PC-3 (cell line): ENCODE measurements at regions not wholly inside any gene's neighbourhood (a gene's known extent, or its start where the extent isn't known, plus 50 kb on each side); places are given as distances from the start of the nearest gene placed in this dataset.
A peak's percentile ranks its signal among the peaks of the same experiment; 100 is the strongest.

ENCODE experiments used
- ATAC-seq: fragments of 200-7000 bp; cut with Tn5 transposase; 2 replicates; pipeline ENCODE4 v1.9.1; 2020; ENCODE audit warnings: mild to moderate bottlenecking, moderate library complexity
- BruUV-seq: library from RNA; stranded (reverse); fragments of 400-500 nt; replicated peaks from 2 replicates; lab custom pipeline; 2021; lab: Mats Ljungman, UMichigan
- CTCF ChIA-PET: fragments of 300-600 bp; sonication (Branson Sonifier 250); formaldehyde crosslinking; loops from one replicate; lab custom pipeline; 2022; ENCODE audit warnings: antibody characterized with exemption; lab: Charles Lee
- POLR2A ChIA-PET: fragments of 300-600 bp; sonication (Branson Sonifier 250); formaldehyde crosslinking; loops from one replicate; lab custom pipeline; 2022; ENCODE audit warnings: antibody characterized with exemption; ENCODE audit not compliant: unreplicated experiment; lab: Charles Lee
- DNase-seq: peaks from one replicate; pipeline ENCODE4 v3.0.0-alpha.2; 2015
- H2AFZ ChIP-seq: fragments of 300-600 bp; sonication (generic); 2 replicates; pipeline ENCODE4 v1.6.0; 2016; ENCODE audit warnings: antibody characterized with exemption, low read length
- H3F3A ChIP-seq: fragments of 300-600 bp; sonication (generic); one replicate; pipeline ENCODE4 v1.6.0; 2017; ENCODE audit warnings: antibody characterized with exemption, low read length, control low read depth, mild to moderate bottlenecking; ENCODE audit not compliant: unreplicated experiment
- H3K27ac ChIP-seq: fragments of 300-600 bp; sonication (generic); 2 replicates; pipeline ENCODE4 v1.5.1; 2016; ENCODE audit warnings: mild to moderate bottlenecking, low read length
- H3K27me3 ChIP-seq: fragments of 300-600 bp; sonication (generic); 2 replicates; pipeline ENCODE4 v1.6.1; 2016; ENCODE audit warnings: low read length, mixed read lengths
- H3K36me3 ChIP-seq: fragments of 300-600 bp; sonication (generic); 2 replicates; pipeline ENCODE4 v1.6.1; 2016; ENCODE audit warnings: low read depth, mixed run types, low read length, mixed read lengths
- H3K4me1 ChIP-seq: fragments of 300-600 bp; sonication (generic); 2 replicates; pipeline ENCODE4 v1.5.1; 2016; ENCODE audit warnings: low read length; ENCODE audit not compliant: insufficient read depth
- H3K4me2 ChIP-seq: fragments of 300-600 bp; sonication (generic); 2 replicates; pipeline ENCODE4 v1.6.0; 2016; ENCODE audit warnings: low read length
- H3K4me3 ChIP-seq: fragments of 300-600 bp; sonication (generic); 2 replicates; pipeline ENCODE4 v1.5.1; 2016; ENCODE audit warnings: mild to moderate bottlenecking, low read length, mixed read lengths
- H3K79me2 ChIP-seq: fragments of 300-600 bp; sonication (generic); 2 replicates; pipeline ENCODE4 v1.6.1; 2017; ENCODE audit warnings: low read length, mixed read lengths
- H3K9ac ChIP-seq: fragments of 300-600 bp; sonication (generic); 2 replicates; pipeline ENCODE4 v1.6.0; 2016; ENCODE audit warnings: mild to moderate bottlenecking, low read length
- H3K9me2 ChIP-seq: fragments of 300-600 bp; sonication (generic); replicated peaks from 2 replicates; pipeline ENCODE4 v1.6.1; 2016; ENCODE audit warnings: mixed run types, low read length, mixed read lengths
- H3K9me3 ChIP-seq: fragments of 300-600 bp; sonication (generic); 2 replicates; pipeline ENCODE4 v1.6.1; 2016; ENCODE audit warnings: low read length, mixed read lengths
- H4K20me1 ChIP-seq: fragments of 300-600 bp; sonication (generic); 2 replicates; pipeline ENCODE4 v1.6.1; 2016; ENCODE audit warnings: low read length, mixed read lengths
- CTCF ChIP-seq: fragments of 300-600 bp; sonication (generic); conservative IDR thresholded peaks from 2 replicates; pipeline ENCODE4 v1.5.1; 2017; ENCODE audit warnings: antibody characterized with exemption, low read depth, mild to moderate bottlenecking, low read length
- EZH2 ChIP-seq: fragments of 300-600 bp; sonication (generic); IDR thresholded peaks from one replicate; pipeline ENCODE4 v1.6.1; 2017; ENCODE audit warnings: antibody characterized with exemption, mild to moderate bottlenecking, low read length; ENCODE audit not compliant: unreplicated experiment
- EZH2phosphoT487 ChIP-seq: fragments of 300-600 bp; sonication (generic); IDR thresholded peaks from 2 replicates; pipeline ENCODE4 v1.6.1; 2018; ENCODE audit warnings: mild to moderate bottlenecking, antibody characterized with exemption, low read length, borderline replicate concordance
- intact Hi-C: fragments of 100-400 bp; cut with micrococcal nuclease; formaldehyde crosslinking; loops from 2 replicates; pipeline ENCODE4 v1.9.0; 2023

- H3K9me2 ChIP-seq: no peaks in the 10 kb centered on the region
- no peak overlapping the region for H3K27ac ChIP-seq
- no peak overlapping the region for H3K9ac ChIP-seq
- DNase-seq: no peak
- H3K4me2 ChIP-seq: no peak overlapping the region
- peaks cover 62% of the 10 kb centered on the region for H3K4me1 ChIP-seq
- intact Hi-C loops: no loop called here
- H3K79me2 ChIP-seq: no peaks in the 10 kb centered on the region
- BruUV-seq: no TSS peak
- no peaks in the 10 kb centered on the region for H3K9me3 ChIP-seq
- H3K4me3 ChIP-seq: no peak overlapping the region
- no peak for TF ChIP-seq CTCF
- TF ChIP-seq EZH2phosphoT487: no peak
- ATAC-seq: no peak
- no peak overlapping the region for H2AFZ ChIP-seq
- CTCF ChIA-PET: no interaction called here
- H3K36me3 ChIP-seq: no peaks in the 10 kb centered on the region
- H3K27me3 ChIP-seq: no peaks in the 10 kb centered on the region
- H4K20me1 ChIP-seq: no peaks in the 10 kb centered on the region
- peaks cover 16% of the 10 kb centered on the region for H3F3A ChIP-seq
- POLR2A ChIA-PET: no interaction called here
Measured at GRCh38 chr12:67038486-67038885, 230.7 kb upstream of the CAND1 start.

- peak overlapping the region; percentile 41 for H3K4me3 ChIP-seq
- peaks cover 52% of the 10 kb centered on the region for H3K4me1 ChIP-seq
- no peaks in the 10 kb centered on the region for H3K36me3 ChIP-seq
- H3F3A ChIP-seq: peaks cover 8% of the 10 kb centered on the region
- H3K27me3 ChIP-seq: no peaks in the 10 kb centered on the region
- peak overlapping the region; percentile 74 for H3K4me2 ChIP-seq
- ATAC-seq (peak; percentile 86), DNase-seq (peak; percentile 88)
- POLR2A ChIA-PET: no interaction called here
- CTCF ChIA-PET: interaction anchor here (0.6 kb wide), 1 partner anchor 28 kb away, joined by 3 read pairs; no protein-coding TSS in a partner anchor
- H3K27ac ChIP-seq: peak overlapping the region; percentile 91
- H3K9me3 ChIP-seq: no peaks in the 10 kb centered on the region
- no peaks in the 10 kb centered on the region for H4K20me1 ChIP-seq
- BruUV-seq: no TSS peak
- no peak overlapping the region for H2AFZ ChIP-seq
- peak overlapping the region; percentile 57 for H3K9ac ChIP-seq
- H3K9me2 ChIP-seq: no peaks in the 10 kb centered on the region
- TF ChIP-seq EZH2phosphoT487 (no peak), CTCF (no peak), EZH2 (no peak)
- H3K79me2 ChIP-seq: no peaks in the 10 kb centered on the region
- intact Hi-C loops: loop anchor here (1.0 kb wide), 1 partner anchor 28 kb away; no protein-coding TSS in a partner anchor
Measured at GRCh38 chr12:67039995-67040860, 228.9 kb upstream of the CAND1 start.

- Histone ChIP-seq H3K79me2 (no peaks in the 10 kb centered on the region), H3K4me2 (peak overlapping the region; percentile 74), H2AFZ (no peak overlapping the region), H3K9ac (peak overlapping the region; percentile 16; the same call in 1 of the 2 replicates), H3K4me1 (peaks cover 55% of the 10 kb centered on the region), H3K9me2 (no peaks in the 10 kb centered on the region), H3K27me3 (no peaks in the 10 kb centered on the region), H3K27ac (peak overlapping the region; percentile 91), H3K36me3 (no peaks in the 10 kb centered on the region), H3K4me3 (peak overlapping the region; percentile 41; the same call in 1 of the 2 replicates), H3F3A (peaks cover 8% of the 10 kb centered on the region), H3K9me3 (no peaks in the 10 kb centered on the region), H4K20me1 (no peaks in the 10 kb centered on the region)
- no peak for ATAC-seq
- DNase-seq: no peak
- intact Hi-C loops: loop anchor here (1.0 kb wide), 1 partner anchor 28 kb away; no protein-coding TSS in a partner anchor
- no TSS peak for BruUV-seq
- ChIA-PET POLR2A (no interaction called here), CTCF (no interaction called here)
- TF ChIP-seq EZH2 (no peak), EZH2phosphoT487 (no peak), CTCF (no peak)
Measured at GRCh38 chr12:67040861-67041137, 228.4 kb upstream of the CAND1 start.
